Mesenchymal stem cell (in vitro differentiated cells and primary cell): ENCODE measurements at regions not wholly inside any gene's neighbourhood (a gene's known extent, or its start where the extent isn't known, plus 50 kb on each side); places are given as distances from the start of the nearest gene placed in this dataset.
A peak's percentile ranks its signal among the peaks of the same experiment; 100 is the strongest.

Experiments used
- DNase-seq: peaks from one replicate; pipeline ENCODE4 v3.0.0-alpha.2; 2013
- H2AFZ ChIP-seq: one replicate; pipeline ENCODE4 v1.6.1; 2013; ENCODE audit warnings: low read depth, mild to moderate bottlenecking, control low read depth, inconsistent platforms, low read length, moderate library complexity
- H2AK5ac ChIP-seq: 2 replicates; pipeline ENCODE4 v1.6.1; 2013; ENCODE audit warnings: low read length, moderate library complexity, mild to moderate bottlenecking, inconsistent platforms; ENCODE audit not compliant: severe bottlenecking
- H2BK120ac ChIP-seq: one replicate; pipeline ENCODE4 v1.6.1; 2013; ENCODE audit warnings: low read depth, mild to moderate bottlenecking, inconsistent platforms, low read length, moderate library complexity
- H2BK12ac ChIP-seq, 2 experiments: one replicate each; pipeline ENCODE4 v1.6.1; 2013; ENCODE audit warnings: inconsistent platforms in 2 of 2, low read length in 2 of 2, mild to moderate bottlenecking in 2 of 2, moderate library complexity in 2 of 2, control low read depth in 1 of 2
- H2BK15ac ChIP-seq: one replicate; pipeline ENCODE4 v1.6.1; 2013; ENCODE audit warnings: mild to moderate bottlenecking, low read depth, inconsistent platforms; ENCODE audit not compliant: poor library complexity, severe bottlenecking
- H2BK5ac ChIP-seq: 2 replicates; pipeline ENCODE4 v1.6.1; 2013; ENCODE audit warnings: low read depth, mild to moderate bottlenecking, low read length, control low read depth, inconsistent platforms; ENCODE audit not compliant: poor library complexity, severe bottlenecking
- H3K14ac ChIP-seq, 2 experiments: one replicate each; pipeline ENCODE4 v1.6.1; 2013; ENCODE audit warnings: inconsistent platforms in 2 of 2, low read length in 2 of 2, control low read depth in 1 of 2, mild to moderate bottlenecking in 1 of 2, moderate library complexity in 1 of 2
- H3K18ac ChIP-seq, 2 experiments: one replicate each; pipeline ENCODE4 v1.6.1; 2013; ENCODE audit warnings: inconsistent platforms in 2 of 2, low read length in 2 of 2, control low read depth in 1 of 2, low read depth in 1 of 2, mild to moderate bottlenecking in 1 of 2
- H3K23ac ChIP-seq, 2 experiments: one replicate each; pipeline ENCODE4 v1.6.1; 2013; ENCODE audit warnings: inconsistent platforms in 2 of 2, low read length in 2 of 2, mild to moderate bottlenecking in 2 of 2, moderate library complexity in 2 of 2, control low read depth in 1 of 2
- H3K27ac ChIP-seq: 2 replicates; pipeline ENCODE4 v1.5.1; 2013; ENCODE audit warnings: mild to moderate bottlenecking, moderate library complexity, low read length, control low read depth, inconsistent platforms; ENCODE audit not compliant: poor library complexity, severe bottlenecking
- H3K27me3 ChIP-seq, 2 experiments: 2 replicates each; pipeline versions ENCODE4 v1.6.1 to v1.7.0; 2013; ENCODE audit warnings: low read length in 2 of 2, mild to moderate bottlenecking in 2 of 2, moderate library complexity in 2 of 2, control low read depth in 1 of 2, inconsistent platforms in 1 of 2; ENCODE audit not compliant: control insufficient read depth in 1 of 2, insufficient read depth in 1 of 2
- H3K36me3 ChIP-seq, 2 experiments: 2 replicates each; pipeline versions ENCODE4 v1.6.1 to v1.7.0; 2013; ENCODE audit warnings: low read length in 2 of 2, control low read depth in 1 of 2, inconsistent platforms in 1 of 2, low read depth in 1 of 2, mild to moderate bottlenecking in 1 of 2; ENCODE audit not compliant: insufficient read depth in 2 of 2, control insufficient read depth in 1 of 2
- H3K4ac ChIP-seq, 2 experiments: one replicate each; pipeline ENCODE4 v1.6.1; 2013; ENCODE audit warnings: inconsistent platforms in 2 of 2, low read length in 2 of 2, mild to moderate bottlenecking in 2 of 2, moderate library complexity in 2 of 2, control low read depth in 1 of 2, low read depth in 1 of 2
- H3K4me1 ChIP-seq: 2 replicates; pipeline ENCODE4 v1.6.1; 2013; ENCODE audit warnings: low read depth, low read length, control low read depth; ENCODE audit not compliant: control insufficient read depth, insufficient read depth
- H3K4me2 ChIP-seq: 2 replicates; pipeline ENCODE4 v1.6.1; 2013; ENCODE audit warnings: low read length, mild to moderate bottlenecking, inconsistent platforms; ENCODE audit not compliant: poor library complexity, severe bottlenecking
- H3K4me3 ChIP-seq, 2 experiments: 2 replicates each; pipeline versions ENCODE4 v1.5.1 to v1.7.0; 2013; ENCODE audit warnings: low read length in 2 of 2, mild to moderate bottlenecking in 2 of 2, control low read depth in 1 of 2, low read depth in 1 of 2; ENCODE audit not compliant: insufficient read depth in 1 of 2
- H3K79me1 ChIP-seq: replicated peaks from 2 replicates; pipeline ENCODE4 v1.6.1; 2013; ENCODE audit warnings: mild to moderate bottlenecking, control low read depth, low read length, inconsistent platforms; ENCODE audit not compliant: poor library complexity, severe bottlenecking
- H3K9ac ChIP-seq: 2 replicates; pipeline ENCODE4 v1.7.0; 2013; ENCODE audit warnings: mild to moderate bottlenecking, low read length, moderate library complexity
- H3K9me3 ChIP-seq: 2 replicates; pipeline ENCODE4 v1.7.0; 2013; ENCODE audit warnings: mild to moderate bottlenecking, low read length; ENCODE audit not compliant: control insufficient read depth
- H4K8ac ChIP-seq: one replicate; pipeline ENCODE4 v1.6.1; 2013; ENCODE audit warnings: inconsistent platforms, mild to moderate bottlenecking, low read length, moderate library complexity
- H4K91ac ChIP-seq: one replicate; pipeline ENCODE4 v1.6.1; 2013; ENCODE audit warnings: mild to moderate bottlenecking, low read length, inconsistent platforms
- WGBS: methylation state at CpG from one replicate; pipeline ENCODE4 v1.1.7; 2013; ENCODE audit warnings: mixed read lengths; 5-methylcytosine and 5-hydroxymethylcytosine counted together

GRCh38 chr6:158905277-158905676, 86.1 kb upstream of the EZR start:
- Histone ChIP-seq H3K4me1 (peaks cover 2% of the 10 kb centered on the region), H2BK120ac (no peak overlapping the region), H4K91ac (no peak overlapping the region), H2BK5ac (no peak overlapping the region), H3K36me3 (peaks cover 0 to 5% of the 10 kb centered on the region in 2 experiments), H3K23ac (no peak overlapping the region), H3K18ac (no peak overlapping the region), H2AK5ac (no peak overlapping the region), H3K9ac (no peak overlapping the region), H4K8ac (no peak overlapping the region), H3K27ac (no peak overlapping the region), H3K4ac (no peak overlapping the region), H3K27me3 (peaks cover 0 to 1% of the 10 kb centered on the region in 2 experiments), H3K4me2 (no peak overlapping the region), H3K9me3 (peaks cover 34% of the 10 kb centered on the region), H2BK12ac (no peak overlapping the region), H3K79me1 (no peaks in the 10 kb centered on the region), H2BK15ac (no peak overlapping the region), H3K4me3 (no peak overlapping the region), H3K14ac (no peak overlapping the region), H2AFZ (no peak overlapping the region)
- DNase-seq, result no peak
- WGBS, result no CpG with 5 or more reads among the region's 2 CpGs

- Histone ChIP-seq H3K18ac (no peak overlapping the region), H2BK120ac (no peak overlapping the region), H3K27ac (no peak overlapping the region), H2AK5ac (no peak overlapping the region), H3K23ac (no peak overlapping the region), H4K91ac (no peak overlapping the region), H3K9me3 (peaks cover 34% of the 10 kb centered on the region), H3K4me3 (no peak overlapping the region), H3K4ac (no peak overlapping the region), H2BK15ac (no peak overlapping the region), H3K4me1 (peaks cover 2% of the 10 kb centered on the region), H3K27me3 (no peaks in the 10 kb centered on the region), H2BK5ac (no peak overlapping the region), H2BK12ac (no peak overlapping the region), H3K36me3 (peaks cover 0 to 5% of the 10 kb centered on the region in 2 experiments), H2AFZ (no peak overlapping the region), H3K14ac (no peak overlapping the region), H3K4me2 (no peak overlapping the region), H4K8ac (no peak overlapping the region), H3K79me1 (no peaks in the 10 kb centered on the region), H3K9ac (no peak overlapping the region)
- DNase-seq, result no peak
- 65% methylated on average over 2 of the region's 2 CpGs for WGBS
Observed at GRCh38 chr6:158903801-158904200, 84.6 kb upstream of the EZR start.

- no peak overlapping the region for H3K9ac ChIP-seq
- no peak overlapping the region for H2BK12ac ChIP-seq
- H2BK120ac ChIP-seq, result no peak overlapping the region
- no peak overlapping the region for H3K4me3 ChIP-seq
- peaks cover 22% of the 10 kb centered on the region for H3K9me3 ChIP-seq
- peaks cover 0 to 5% of the 10 kb centered on the region in 2 experiments for H3K36me3 ChIP-seq
- no peak overlapping the region for H3K18ac ChIP-seq
- WGBS, result 87% methylated on average over 4 of the region's 4 CpGs
- no peak overlapping the region for H3K27ac ChIP-seq
- no peak overlapping the region for H4K8ac ChIP-seq
- no peak for DNase-seq
- H2AFZ ChIP-seq, result no peak overlapping the region
- no peak overlapping the region for H3K4ac ChIP-seq
- H3K23ac ChIP-seq, result no peak overlapping the region
- H3K4me1 ChIP-seq, result no peaks in the 10 kb centered on the region
- no peak overlapping the region for H3K14ac ChIP-seq
- H2BK15ac ChIP-seq, result no peak overlapping the region
- no peaks in the 10 kb centered on the region for H3K79me1 ChIP-seq
- H4K91ac ChIP-seq, result no peak overlapping the region
- no peak overlapping the region for H3K4me2 ChIP-seq
- no peak overlapping the region for H2BK5ac ChIP-seq
- no peaks in the 10 kb centered on the region for H3K27me3 ChIP-seq
- H2AK5ac ChIP-seq, result no peak overlapping the region
Observed at GRCh38 chr6:158900663-158901312, 81.6 kb upstream of the EZR start.

DNA sequence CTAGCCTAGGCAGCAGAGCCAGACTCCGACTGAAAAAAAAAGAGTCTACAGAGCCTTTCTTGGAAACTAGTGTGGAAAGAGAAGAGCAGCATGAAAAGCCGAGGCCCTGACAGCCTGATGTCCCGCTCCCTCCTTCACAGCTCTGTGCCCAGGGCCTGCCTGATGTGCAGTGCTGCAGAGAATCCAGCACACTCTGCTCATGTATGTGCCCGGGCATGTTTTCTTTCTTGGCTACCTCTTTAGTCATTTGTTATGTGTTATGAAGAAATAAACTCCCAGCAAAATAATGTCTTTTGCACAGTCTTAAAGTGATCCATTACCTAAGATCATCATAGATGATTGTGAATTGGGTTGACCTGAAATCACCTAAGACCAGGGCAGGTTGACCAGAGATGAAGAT, 78.1 kb upstream of the EZR start:
- Histone ChIP-seq H4K8ac (no peak overlapping the region), H3K14ac (no peak overlapping the region), H3K79me1 (no peaks in the 10 kb centered on the region), H2BK15ac (no peak overlapping the region), H3K4me3 (no peak overlapping the region), H2AFZ (peak overlapping the region; percentile 54), H3K9me3 (no peaks in the 10 kb centered on the region), H3K36me3 (peaks cover 0 to 5% of the 10 kb centered on the region in 2 experiments), H2BK12ac (no peak overlapping the region), H3K27ac (no peak overlapping the region), H4K91ac (no peak overlapping the region), H2BK5ac (no peak overlapping the region), H3K9ac (no peak overlapping the region), H2AK5ac (no peak overlapping the region), H3K27me3 (no peaks in the 10 kb centered on the region), H3K18ac (no peak overlapping the region), H3K4me1 (peaks cover 4% of the 10 kb centered on the region), H2BK120ac (peak overlapping the region; percentile 4), H3K4me2 (no peak overlapping the region), H3K23ac (no peak overlapping the region), H3K4ac (no peak overlapping the region)
- no peak for DNase-seq
- WGBS, result 96% methylated on average over 3 of the region's 4 CpGs
